HG03135 (cell line): ENCODE measurements at regions not wholly inside any gene's neighbourhood (a gene's known extent, or its start where the extent isn't known, plus 50 kb on each side); places are given as distances from the start of the nearest gene placed in this dataset.

Experiments
- ATAC-seq: cut with Tn5 transposase; IDR thresholded peaks from one replicate; pipeline ENCODE4 v1.9.1; 2021; ENCODE audit warnings: mild to moderate bottlenecking, moderate library complexity; ENCODE audit not compliant: unreplicated experiment

DNA sequence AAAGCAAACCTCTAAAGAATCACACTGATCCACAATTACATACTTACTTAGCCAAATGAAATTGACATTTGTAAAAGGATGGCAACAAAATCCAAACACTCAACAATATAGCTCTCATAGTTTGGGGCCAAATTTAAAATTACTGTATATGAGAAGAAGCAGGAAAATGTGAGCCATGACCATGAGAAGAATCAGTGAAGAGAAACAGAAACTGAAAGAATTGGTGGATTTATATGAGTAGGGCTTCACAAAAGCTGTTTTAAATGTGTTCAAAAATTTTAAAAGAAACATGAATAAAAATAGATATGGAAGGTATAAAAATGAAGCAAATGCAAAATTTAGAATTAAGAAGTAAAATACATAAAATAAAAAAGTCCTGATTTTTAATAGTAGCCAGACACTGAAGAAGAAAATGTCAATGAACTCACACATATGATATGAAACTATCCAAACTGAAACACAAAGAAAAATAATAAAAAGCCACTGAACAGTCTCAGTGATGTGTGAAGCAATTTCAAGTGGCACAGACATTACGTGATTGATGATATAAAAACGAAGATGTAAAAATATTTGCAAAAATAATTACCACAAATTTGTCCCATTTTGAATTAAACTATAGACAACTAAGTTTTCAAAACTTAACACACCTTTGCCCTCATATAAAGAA lies 87.9 kb upstream of the MDGA2 start:
- peak; percentile 65 for ATAC-seq

GRCh38 chr14:47746986-47747385 lies 71.6 kb upstream of the MDGA2 start:
- no peak for ATAC-seq

- no peak for ATAC-seq
Measured at GRCh38 chr14:47744155-47744554, 68.8 kb upstream of the MDGA2 start.

DNA sequence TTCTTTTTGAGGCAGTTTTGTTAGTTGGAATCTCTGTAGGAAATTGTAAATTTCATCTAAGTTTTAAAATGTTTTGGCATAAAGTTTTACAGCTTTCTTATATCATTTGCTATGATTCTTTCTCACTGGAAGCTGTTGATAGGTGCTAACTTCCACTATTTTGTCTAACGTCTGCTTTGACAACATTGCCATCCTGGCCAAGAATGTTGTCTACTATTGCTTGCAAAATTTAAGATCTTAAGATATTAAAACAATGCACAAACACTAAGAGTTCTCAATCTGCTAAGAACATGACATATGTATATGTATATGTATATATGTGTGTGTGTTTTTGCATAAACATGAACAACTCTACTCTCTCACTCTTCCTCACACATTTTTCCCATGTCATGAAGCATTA lies 64.1 kb upstream of the MDGA2 start:
- ATAC-seq: no peak

GRCh38 chr14:47730296-47730695 lies 54.9 kb upstream of the MDGA2 start:
- ATAC-seq: no peak
